HUES64 (cell line): ENCODE measurements at regions not wholly inside any gene's neighbourhood (a gene's known extent, or its start where the extent isn't known, plus 50 kb on each side); places are given as distances from the start of the nearest gene placed in this dataset.
"Not testable (repeated sequence)": the region's sequence is repeated elsewhere in the genome, so short reads cannot be mapped to it uniquely, and the experiment has no call there.

ENCODE experiments used
- H3K27ac ChIP-seq: 2 replicates; pipeline ENCODE4 v1.7.0; 2013; ENCODE audit warnings: low read depth, low read length, inconsistent platforms
- H3K27me3 ChIP-seq: 2 replicates; pipeline ENCODE4 v1.6.1; 2013; ENCODE audit warnings: mild to moderate bottlenecking, low read length; ENCODE audit not compliant: insufficient read depth
- H3K36me3 ChIP-seq: 2 replicates; pipeline ENCODE4 v1.6.1; 2013; ENCODE audit warnings: mild to moderate bottlenecking, low read length; ENCODE audit not compliant: insufficient read depth
- H3K4me1 ChIP-seq: 2 replicates; pipeline ENCODE4 v1.6.1; 2013; ENCODE audit warnings: mild to moderate bottlenecking, low read length, moderate library complexity; ENCODE audit not compliant: insufficient read depth
- H3K4me3 ChIP-seq: 2 replicates; pipeline ENCODE4 v1.5.1; 2013; ENCODE audit warnings: mild to moderate bottlenecking, low read length, moderate library complexity
- H3K9ac ChIP-seq: 2 replicates; pipeline ENCODE4 v1.6.1; 2013; ENCODE audit warnings: mild to moderate bottlenecking, low read depth, low read length
- H3K9me3 ChIP-seq: 2 replicates; pipeline ENCODE4 v1.6.1; 2013; ENCODE audit warnings: low read depth, low read length; ENCODE audit not compliant: insufficient read depth
- WGBS: fragments of 150-250, 120-280 bp; methylation state at CpG from one replicate; pipeline ENCODE4 v1.1.7; 2013; ENCODE audit warnings: missing lambda C conversion rate; 5-methylcytosine and 5-hydroxymethylcytosine counted together

DNA sequence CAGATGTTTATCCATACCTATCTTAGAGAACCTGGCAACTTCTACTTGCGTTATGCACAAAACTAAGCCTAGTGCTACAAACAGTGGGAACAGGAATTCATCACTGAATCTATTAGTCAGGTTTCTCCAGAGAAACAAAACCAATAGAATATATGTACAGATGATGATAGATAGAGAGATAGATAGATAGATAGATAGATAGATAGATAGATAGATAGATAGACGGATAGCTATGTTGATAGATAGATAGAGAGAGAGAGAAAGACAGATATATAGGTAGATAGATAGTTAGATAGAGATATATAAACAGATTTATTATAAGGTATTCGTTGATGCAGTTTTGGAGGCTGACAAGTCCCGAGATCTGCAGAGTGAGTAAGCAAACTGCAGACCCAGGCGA lies 495.6 kb downstream of the TMEM114 start:
- Histone ChIP-seq H3K4me1 (no peaks in the 10 kb centered on the region), H3K9me3 (no peaks in the 10 kb centered on the region), H3K36me3 (no peaks in the 10 kb centered on the region), H3K4me3 (no peak overlapping the region), H3K27me3 (no peaks in the 10 kb centered on the region), H3K27ac (no peak overlapping the region), H3K9ac (no peak overlapping the region)
- WGBS = 95% methylated on average over 5 of the region's 5 CpGs

DNA sequence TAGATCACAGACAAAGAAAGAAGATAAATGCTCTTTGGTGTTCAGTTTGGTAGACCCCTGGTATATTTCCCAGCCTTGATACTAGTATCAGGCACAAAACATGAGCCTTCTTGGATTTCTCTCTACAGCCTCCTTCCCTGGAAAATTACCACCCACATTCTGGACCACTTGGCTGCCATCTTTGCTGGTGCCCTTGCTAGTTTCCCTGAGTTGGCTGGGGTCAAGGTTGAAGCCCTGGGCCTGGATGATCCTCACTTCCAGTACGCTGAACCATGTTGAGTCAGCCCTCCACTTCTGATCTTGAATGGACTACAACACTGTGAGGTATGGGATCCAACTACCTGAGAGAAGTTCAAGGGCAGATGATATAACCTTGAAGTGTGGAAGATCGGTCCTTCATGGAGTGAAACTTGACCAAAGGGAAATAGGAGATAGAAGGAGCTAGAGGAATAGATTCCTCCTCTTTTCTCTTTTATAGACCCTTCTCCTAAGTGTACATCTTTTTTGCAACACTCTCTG lies 501.4 kb downstream of the TMEM114 start:
- no peaks in the 10 kb centered on the region for H3K4me1 ChIP-seq
- WGBS = 98% methylated on average over 2 of the region's 2 CpGs
- no peaks in the 10 kb centered on the region for H3K36me3 ChIP-seq
- no peak overlapping the region for H3K9ac ChIP-seq
- H3K4me3 ChIP-seq = no peak overlapping the region
- no peak overlapping the region for H3K27ac ChIP-seq
- no peaks in the 10 kb centered on the region for H3K27me3 ChIP-seq
- H3K9me3 ChIP-seq = no peaks in the 10 kb centered on the region

DNA sequence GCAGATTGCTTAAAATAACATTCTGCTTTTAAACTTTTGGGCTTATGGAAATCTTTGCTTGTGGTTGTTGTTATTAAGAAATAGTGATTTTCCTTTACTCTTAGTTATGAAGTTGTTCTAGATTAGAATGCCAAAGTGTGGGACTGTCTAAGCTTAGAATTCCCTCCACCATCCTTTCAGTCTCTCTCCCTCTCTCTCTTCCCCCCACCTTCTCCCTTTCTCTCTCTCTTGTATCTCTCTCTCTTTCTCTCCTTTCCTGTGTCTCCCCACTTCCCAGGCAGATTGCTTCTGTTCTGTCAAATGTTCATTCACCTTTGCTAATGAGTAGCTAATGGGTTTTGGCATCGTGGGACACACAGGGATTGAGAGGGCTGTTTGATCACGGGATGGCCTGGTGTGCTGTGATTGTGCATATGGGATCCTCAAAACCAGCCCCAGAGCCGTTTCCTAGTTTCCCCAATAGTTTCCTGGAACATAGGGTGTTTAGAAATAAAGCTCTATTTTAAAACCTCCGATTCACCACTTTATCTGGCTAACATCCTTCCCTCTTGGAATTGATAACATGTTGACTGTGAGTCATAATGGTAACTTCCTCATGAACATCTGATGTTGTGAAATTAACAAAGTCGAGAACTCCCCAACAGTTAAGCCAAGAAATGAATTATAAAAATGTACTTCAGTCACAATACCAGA lies 502.6 kb downstream of the TMEM114 start:
- H3K9ac ChIP-seq = no peak overlapping the region
- 90% methylated on average over 3 of the region's 5 CpGs for WGBS
- no peaks in the 10 kb centered on the region for H3K36me3 ChIP-seq
- H3K4me1 ChIP-seq = no peaks in the 10 kb centered on the region
- no peaks in the 10 kb centered on the region for H3K9me3 ChIP-seq
- H3K27me3 ChIP-seq = no peaks in the 10 kb centered on the region
- no peak overlapping the region for H3K27ac ChIP-seq
- no peak overlapping the region for H3K4me3 ChIP-seq

GRCh38 chr16:8087146-8087545 lies 503.2 kb downstream of the TMEM114 start:
- WGBS = no CpG with 5 or more reads among the region's 2 CpGs
- Histone ChIP-seq H3K9ac (no peak overlapping the region), H3K27ac (no peak overlapping the region), H3K36me3 (no peaks in the 10 kb centered on the region), H3K4me1 (no peaks in the 10 kb centered on the region), H3K9me3 (no peaks in the 10 kb centered on the region), H3K4me3 (no peak overlapping the region), H3K27me3 (no peaks in the 10 kb centered on the region)

DNA sequence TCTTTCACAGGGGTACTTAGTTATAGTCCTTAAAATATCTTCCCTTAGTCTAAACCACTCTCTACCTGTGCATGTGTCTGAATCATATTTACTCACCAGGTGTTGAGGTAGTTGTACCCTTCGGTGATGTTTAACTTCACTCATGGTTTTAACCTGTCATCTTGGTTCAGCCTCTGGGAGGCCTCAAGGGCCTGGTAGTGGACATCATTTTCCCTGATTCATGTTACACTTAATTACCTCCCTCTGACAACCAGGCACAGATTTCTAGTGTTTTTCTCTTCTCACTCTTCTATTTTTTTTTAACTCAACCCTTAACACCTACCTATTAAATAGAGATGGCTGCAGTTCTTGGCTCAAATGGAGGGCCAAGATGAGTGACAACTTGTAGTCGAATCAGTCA lies 505.4 kb downstream of the TMEM114 start:
- Histone ChIP-seq H3K9ac (no peak overlapping the region), H3K36me3 (no peaks in the 10 kb centered on the region), H3K4me1 (no peaks in the 10 kb centered on the region), H3K27ac (no peak overlapping the region), H3K9me3 (no peaks in the 10 kb centered on the region), H3K27me3 (no peaks in the 10 kb centered on the region), H3K4me3 (no peak overlapping the region)
- 93% methylated on average over 2 of the region's 2 CpGs for WGBS

DNA sequence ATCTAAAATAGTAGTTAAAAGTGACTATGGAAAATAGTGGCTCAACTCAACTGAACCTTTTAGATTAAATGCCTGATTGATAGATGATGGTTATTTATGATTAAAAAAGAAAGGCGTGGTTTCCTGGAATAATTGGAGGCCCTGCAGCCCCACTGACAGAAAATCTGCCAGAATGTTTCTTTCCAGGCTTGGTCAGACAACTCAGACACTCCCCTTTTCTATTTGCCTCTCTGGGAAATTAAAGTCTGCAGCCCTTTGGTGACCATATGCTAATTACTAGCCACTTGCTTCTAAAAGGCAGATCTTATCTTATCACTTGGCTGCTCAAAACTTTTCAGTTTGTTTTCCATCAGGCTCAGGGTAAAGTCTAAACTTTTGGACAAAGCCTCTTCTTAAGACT lies 506.0 kb downstream of the TMEM114 start:
- Histone ChIP-seq H3K4me1 (no peaks in the 10 kb centered on the region), H3K27ac (no peak overlapping the region), H3K9ac (no peak overlapping the region), H3K27me3 (no peaks in the 10 kb centered on the region), H3K36me3 (no peaks in the 10 kb centered on the region), H3K9me3 (no peaks in the 10 kb centered on the region), H3K4me3 (no peak overlapping the region)
- 89% methylated on average over 1 of the region's 1 CpG for WGBS

DNA sequence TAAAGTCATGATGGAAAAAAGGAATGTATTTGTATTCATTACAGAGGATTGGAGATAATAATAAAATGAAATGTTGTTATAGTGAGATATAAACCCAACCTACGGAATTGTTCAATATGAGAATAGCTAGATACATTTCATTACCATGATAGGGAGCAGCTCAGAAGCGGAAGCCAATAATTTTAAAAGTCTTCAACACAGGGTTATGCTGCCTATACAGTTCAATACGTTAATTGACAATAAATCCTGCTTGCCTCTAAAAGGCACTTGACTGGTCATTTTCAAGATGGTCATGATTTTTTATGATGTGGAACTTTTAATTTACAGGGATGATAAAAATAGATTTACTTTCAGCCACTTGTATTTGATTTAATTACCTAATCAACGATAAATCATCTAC lies 506.8 kb downstream of the TMEM114 start:
- no peak overlapping the region for H3K9ac ChIP-seq
- H3K4me1 ChIP-seq = no peaks in the 10 kb centered on the region
- no peak overlapping the region for H3K27ac ChIP-seq
- no peak overlapping the region for H3K4me3 ChIP-seq
- no peaks in the 10 kb centered on the region for H3K9me3 ChIP-seq
- no peaks in the 10 kb centered on the region for H3K36me3 ChIP-seq
- WGBS = 97% methylated on average over 3 of the region's 4 CpGs
- H3K27me3 ChIP-seq = no peaks in the 10 kb centered on the region

GRCh38 chr16:8080817-8081216 lies 509.5 kb downstream of the TMEM114 start:
- H3K4me3 ChIP-seq = no peak overlapping the region
- H3K27me3 ChIP-seq = no peaks in the 10 kb centered on the region
- H3K27ac ChIP-seq = no peak overlapping the region
- WGBS = 94% methylated on average over 2 of the region's 3 CpGs
- H3K9ac ChIP-seq = no peak overlapping the region
- no peaks in the 10 kb centered on the region for H3K36me3 ChIP-seq
- H3K4me1 ChIP-seq = no peaks in the 10 kb centered on the region
- no peaks in the 10 kb centered on the region for H3K9me3 ChIP-seq

DNA sequence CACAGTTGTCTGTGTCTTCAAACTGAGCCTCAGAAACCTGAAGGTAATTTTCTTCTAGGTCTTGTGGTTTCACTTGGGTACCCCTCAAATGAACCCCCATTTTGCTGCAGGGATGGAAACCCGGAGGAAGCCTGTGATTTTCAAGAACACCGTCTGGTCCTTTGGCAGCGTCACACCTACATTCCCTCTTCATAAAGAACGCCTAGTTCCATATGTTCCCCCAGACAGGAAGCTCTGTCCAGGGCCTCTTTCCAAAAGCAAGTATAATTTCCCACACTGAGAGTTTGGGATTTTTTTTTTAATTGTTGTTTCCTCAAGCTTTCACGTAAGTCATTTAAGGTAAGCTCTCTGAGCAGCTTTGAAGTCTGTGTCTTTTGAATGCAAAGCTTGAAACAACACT lies 515.0 kb downstream of the TMEM114 start:
- no peaks in the 10 kb centered on the region for H3K9me3 ChIP-seq
- H3K36me3 ChIP-seq = no peaks in the 10 kb centered on the region
- H3K9ac ChIP-seq = no peak overlapping the region
- no peak overlapping the region for H3K4me3 ChIP-seq
- no peaks in the 10 kb centered on the region for H3K27me3 ChIP-seq
- WGBS = 93% methylated on average over 5 of the region's 5 CpGs
- no peaks in the 10 kb centered on the region for H3K4me1 ChIP-seq
- no peak overlapping the region for H3K27ac ChIP-seq

GRCh38 chr16:8070506-8070905 lies 519.8 kb downstream of the TMEM114 start:
- H3K4me1 ChIP-seq = no peaks in the 10 kb centered on the region
- peaks cover 8% of the 10 kb centered on the region for H3K9me3 ChIP-seq
- no peak overlapping the region for H3K27ac ChIP-seq
- H3K4me3 ChIP-seq = no peak overlapping the region
- H3K9ac ChIP-seq = no peak overlapping the region
- H3K36me3 ChIP-seq = no peaks in the 10 kb centered on the region
- 83% methylated on average over 2 of the region's 2 CpGs for WGBS
- no peaks in the 10 kb centered on the region for H3K27me3 ChIP-seq

- H3K27me3 ChIP-seq, H3K27ac ChIP-seq, H3K4me3 ChIP-seq, H3K4me1 ChIP-seq, H3K36me3 ChIP-seq, H3K9ac ChIP-seq: not testable (repeated sequence)
- H3K9me3 ChIP-seq = peaks cover 11% of the 10 kb centered on the region
- 95% methylated on average over 3 of the region's 3 CpGs for WGBS
These were observed 522.1 kb downstream of the TMEM114 start for GRCh38 chr16:8068225-8068624.

DNA sequence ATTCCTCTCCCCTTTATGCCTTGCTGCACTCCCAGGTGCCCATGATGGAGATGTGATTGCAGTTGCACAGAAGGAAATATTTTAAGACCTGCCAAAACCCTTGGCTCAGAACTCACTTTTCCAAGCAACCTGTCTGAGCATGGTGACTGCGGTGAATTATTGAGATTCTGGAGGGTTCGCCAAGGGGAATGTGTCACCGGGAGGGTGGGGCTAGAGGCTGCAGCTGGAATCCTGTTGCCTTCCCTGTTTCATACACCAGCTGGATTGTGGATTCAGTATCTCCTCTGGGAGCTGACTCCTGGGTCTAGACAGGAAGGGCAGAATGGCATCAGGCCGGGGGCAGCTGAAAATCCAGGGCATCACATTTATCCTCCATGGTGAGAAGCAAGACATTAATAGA lies 527.2 kb downstream of the TMEM114 start:
- no peaks in the 10 kb centered on the region for H3K36me3 ChIP-seq
- no peak overlapping the region for H3K9ac ChIP-seq
- H3K9me3 ChIP-seq = peaks cover 9% of the 10 kb centered on the region
- no peaks in the 10 kb centered on the region for H3K27me3 ChIP-seq
- H3K4me3 ChIP-seq = no peak overlapping the region
- H3K27ac ChIP-seq = no peak overlapping the region
- WGBS = 84% methylated on average over 4 of the region's 4 CpGs
- H3K4me1 ChIP-seq = no peaks in the 10 kb centered on the region
